ENCODE measurements at regions not wholly inside any gene's neighbourhood (a gene's known extent, or its start where the extent isn't known, plus 50 kb on each side); places are given as distances from the start of the nearest gene placed in this dataset.

DNA sequence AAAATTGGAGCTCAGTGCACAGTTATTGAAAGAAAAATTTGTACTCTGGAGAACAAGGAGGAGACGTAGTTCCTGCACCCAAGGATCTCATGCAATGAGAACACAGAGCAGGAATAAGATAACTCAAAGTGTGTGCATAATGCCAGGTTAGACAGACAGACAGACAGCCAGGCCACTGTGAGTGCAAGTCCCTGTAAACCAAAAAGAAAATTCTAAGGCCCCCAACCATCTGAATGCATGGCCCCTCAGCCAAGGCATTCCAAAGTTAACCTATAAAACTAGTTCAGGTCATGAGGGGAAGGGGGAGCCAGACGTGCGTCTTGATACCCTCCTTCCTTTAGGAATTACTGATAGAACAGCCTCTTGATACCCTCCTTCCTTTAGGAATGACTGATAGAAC, 94.5 kb upstream of the ENPP6 start:
- Mint-ChIP-seq H3K27me3 (no peaks in the 10 kb centered on the region), H3K9me3 (no peaks in the 10 kb centered on the region), H3K27ac (no peak overlapping the region), H3K36me3 (no peaks in the 10 kb centered on the region), H3K4me3 (no peak overlapping the region), H3K4me1 (ENCODE audit: unreplicated experiment) (no peaks in the 10 kb centered on the region)
- no peak for DNase-seq (ENCODE audit: extremely low spot score, unreplicated experiment)
- TF ChIP-seq, protein P1, sequence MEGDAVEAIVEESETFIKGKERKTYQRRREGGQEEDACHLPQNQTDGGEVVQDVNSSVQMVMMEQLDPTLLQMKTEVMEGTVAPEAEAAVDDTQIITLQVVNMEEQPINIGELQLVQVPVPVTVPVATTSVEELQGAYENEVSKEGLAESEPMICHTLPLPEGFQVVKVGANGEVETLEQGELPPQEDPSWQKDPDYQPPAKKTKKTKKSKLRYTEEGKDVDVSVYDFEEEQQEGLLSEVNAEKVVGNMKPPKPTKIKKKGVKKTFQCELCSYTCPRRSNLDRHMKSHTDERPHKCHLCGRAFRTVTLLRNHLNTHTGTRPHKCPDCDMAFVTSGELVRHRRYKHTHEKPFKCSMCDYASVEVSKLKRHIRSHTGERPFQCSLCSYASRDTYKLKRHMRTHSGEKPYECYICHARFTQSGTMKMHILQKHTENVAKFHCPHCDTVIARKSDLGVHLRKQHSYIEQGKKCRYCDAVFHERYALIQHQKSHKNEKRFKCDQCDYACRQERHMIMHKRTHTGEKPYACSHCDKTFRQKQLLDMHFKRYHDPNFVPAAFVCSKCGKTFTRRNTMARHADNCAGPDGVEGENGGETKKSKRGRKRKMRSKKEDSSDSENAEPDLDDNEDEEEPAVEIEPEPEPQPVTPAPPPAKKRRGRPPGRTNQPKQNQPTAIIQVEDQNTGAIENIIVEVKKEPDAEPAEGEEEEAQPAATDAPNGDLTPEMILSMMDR (conservative IDR thresholded peaks at IDR 0.05) = no peak

DNA sequence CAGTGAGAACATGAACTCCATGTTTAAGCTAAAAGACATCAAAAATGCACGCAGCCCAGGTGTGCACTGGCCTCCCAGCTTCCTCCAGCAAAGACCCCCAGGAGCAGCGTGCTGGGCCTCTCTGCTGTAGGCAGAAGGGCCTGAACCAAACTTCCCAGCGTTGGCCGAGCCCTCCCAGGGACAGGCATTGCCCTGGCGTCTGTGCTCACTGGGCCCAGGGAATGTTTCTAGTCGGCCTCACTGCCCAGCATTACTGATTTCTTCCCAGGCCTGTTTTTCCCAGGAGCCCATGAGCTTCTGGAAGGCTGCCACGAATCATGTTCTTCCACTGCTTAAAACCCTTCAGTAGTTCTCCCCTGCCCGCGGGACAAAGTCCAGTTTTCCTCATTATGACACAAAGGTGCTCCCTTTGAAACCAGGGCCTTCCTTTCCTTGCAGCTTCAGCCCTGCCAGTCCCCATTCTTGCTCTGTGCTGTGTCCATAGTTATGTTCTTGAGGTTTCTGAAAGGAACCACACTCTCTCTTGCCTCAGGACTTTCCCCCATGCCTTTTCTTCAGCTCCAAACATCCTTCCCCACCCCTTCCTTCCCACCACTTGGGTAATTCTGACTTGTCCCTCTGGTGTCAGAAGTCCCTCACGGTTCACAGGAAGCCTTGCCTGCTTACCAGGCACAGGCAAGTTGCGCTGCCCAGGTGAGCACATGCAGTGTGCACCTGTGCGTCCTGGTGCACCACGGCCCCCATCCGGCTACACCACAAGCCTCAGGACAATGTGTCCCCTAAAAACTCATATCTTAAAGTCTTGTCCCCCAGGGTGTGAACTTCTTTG, 93.4 kb upstream of the ENPP6 start:
- no peaks in the 10 kb centered on the region for H3K36me3 Mint-ChIP-seq
- H3K9me3 Mint-ChIP-seq = no peaks in the 10 kb centered on the region
- H3K27me3 Mint-ChIP-seq = no peaks in the 10 kb centered on the region
- no peak overlapping the region for H3K27ac Mint-ChIP-seq
- H3K4me3 Mint-ChIP-seq = no peak overlapping the region
- no peaks in the 10 kb centered on the region for H3K4me1 Mint-ChIP-seq (ENCODE audit: unreplicated experiment)
- no peak for DNase-seq (ENCODE audit: extremely low spot score, unreplicated experiment)
- TF ChIP-seq, protein P1 (conservative IDR thresholded peaks at IDR 0.05) = no peak

DNA sequence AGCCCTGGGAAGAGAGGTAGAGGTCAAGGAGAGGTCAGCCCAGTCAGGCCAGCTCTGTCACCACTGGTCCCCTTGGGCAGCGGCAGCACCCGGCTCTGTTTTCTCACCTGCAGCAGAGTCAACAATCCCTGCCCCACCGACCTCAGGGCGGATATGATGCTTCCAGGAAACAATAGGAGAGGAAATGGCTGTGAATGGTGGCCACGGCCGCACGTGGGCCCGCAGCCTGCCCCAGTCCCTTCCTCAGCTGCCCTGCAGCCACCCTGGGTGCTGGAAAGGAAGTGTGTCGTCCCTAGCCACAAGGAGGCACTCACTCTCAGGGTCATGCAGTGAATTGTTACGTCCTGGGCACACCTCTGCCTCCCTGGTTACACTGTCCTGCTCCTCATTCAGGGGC, 92.5 kb upstream of the ENPP6 start:
- H3K27me3 Mint-ChIP-seq = no peaks in the 10 kb centered on the region
- DNase-seq (ENCODE audit: extremely low spot score, unreplicated experiment) = no peak
- no peak overlapping the region for H3K4me3 Mint-ChIP-seq
- no peaks in the 10 kb centered on the region for H3K9me3 Mint-ChIP-seq
- no peaks in the 10 kb centered on the region for H3K4me1 Mint-ChIP-seq (ENCODE audit: unreplicated experiment)
- H3K36me3 Mint-ChIP-seq = no peaks in the 10 kb centered on the region
- H3K27ac Mint-ChIP-seq = no peak overlapping the region
- TF ChIP-seq, protein P1 (conservative IDR thresholded peaks at IDR 0.05) = no peak

DNA sequence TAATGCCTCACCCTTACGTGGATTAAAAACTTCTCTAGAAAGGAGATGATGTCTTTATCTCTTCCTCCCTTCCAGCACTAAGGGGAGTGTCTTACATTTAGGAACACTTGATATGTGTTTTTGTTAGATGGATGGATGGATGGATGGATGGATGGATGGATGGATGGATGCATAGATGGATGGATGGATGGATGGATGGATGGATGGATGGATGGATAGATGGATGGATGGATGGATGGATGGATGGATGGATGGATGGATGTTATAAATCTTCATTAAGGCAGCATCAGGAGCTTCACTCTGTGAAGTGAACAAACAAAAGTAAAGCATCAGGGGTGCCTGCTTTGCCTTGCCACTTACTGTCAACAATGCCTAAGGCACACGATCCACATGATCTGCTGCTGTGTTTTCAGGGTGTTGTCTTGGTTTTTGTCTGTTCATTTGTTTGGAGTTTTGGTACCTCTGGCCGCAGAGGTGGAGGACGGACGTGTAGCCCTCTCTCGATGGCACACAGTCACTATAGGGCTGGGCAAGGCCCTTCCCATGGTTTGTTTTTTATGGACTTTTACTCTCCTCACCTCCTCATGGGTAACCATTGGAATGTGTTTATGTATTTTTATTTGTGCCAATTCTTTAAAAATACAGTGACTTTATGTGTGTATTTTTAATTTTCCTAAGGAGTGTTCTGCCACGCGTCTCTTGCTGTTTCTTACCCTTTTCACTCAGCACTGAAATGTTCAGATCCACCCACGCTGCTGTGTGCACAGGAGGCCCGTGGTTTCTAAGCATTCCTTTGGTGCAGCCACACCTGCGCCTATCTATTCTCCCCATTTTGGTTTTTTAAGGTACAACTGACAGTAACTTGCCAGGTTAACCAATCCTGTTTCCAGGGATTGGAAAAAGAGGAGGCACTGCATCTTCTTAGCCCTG, 91.8 kb upstream of the ENPP6 start:
- Mint-ChIP-seq H3K4me3 (no peak overlapping the region), H3K4me1 (ENCODE audit: unreplicated experiment) (no peaks in the 10 kb centered on the region), H3K9me3 (no peaks in the 10 kb centered on the region), H3K27me3 (no peaks in the 10 kb centered on the region), H3K36me3 (no peaks in the 10 kb centered on the region), H3K27ac (no peak overlapping the region)
- DNase-seq (ENCODE audit: extremely low spot score, unreplicated experiment) = no peak
- TF ChIP-seq, protein P1 (conservative IDR thresholded peaks at IDR 0.05) = no peak

DNA sequence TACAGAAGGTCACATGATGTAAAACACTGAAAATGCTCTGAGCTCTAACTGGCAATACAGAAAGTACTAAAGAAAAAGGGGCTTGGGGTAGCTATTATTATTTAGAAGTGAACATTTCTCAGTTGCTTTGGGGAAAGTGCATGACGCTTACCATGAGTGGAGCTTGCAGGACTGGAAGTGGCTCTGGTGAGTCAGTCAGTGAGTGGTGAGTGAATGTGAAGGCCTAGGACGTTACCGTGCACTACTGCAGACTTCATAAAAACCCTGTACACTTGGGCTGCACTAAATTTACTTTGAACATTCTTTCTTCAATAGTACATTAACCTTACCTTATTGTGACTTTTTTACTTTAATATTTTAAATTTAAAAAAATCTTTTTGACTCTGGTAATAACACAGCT, 89.3 kb upstream of the ENPP6 start:
- no peak overlapping the region for H3K27ac Mint-ChIP-seq
- no peaks in the 10 kb centered on the region for H3K4me1 Mint-ChIP-seq (ENCODE audit: unreplicated experiment)
- TF ChIP-seq, protein P1 (conservative IDR thresholded peaks at IDR 0.05) = no peak
- H3K4me3 Mint-ChIP-seq = no peak overlapping the region
- no peaks in the 10 kb centered on the region for H3K9me3 Mint-ChIP-seq
- no peaks in the 10 kb centered on the region for H3K27me3 Mint-ChIP-seq
- DNase-seq (ENCODE audit: extremely low spot score, unreplicated experiment) = no peak
- no peaks in the 10 kb centered on the region for H3K36me3 Mint-ChIP-seq

Data from type B pancreatic cell (in vitro differentiated cells).